Umbilical cord (tissue), 1 donor: ENCODE measurements at regions not wholly inside any gene's neighbourhood (a gene's known extent, or its start where the extent isn't known, plus 50 kb on each side); places are given as distances from the start of the nearest gene placed in this dataset.
"Not testable (repeated sequence)": the region's sequence is repeated elsewhere in the genome, so short reads cannot be mapped to it uniquely, and the experiment has no call there.

Experiments used
- DNase-seq: peaks from one replicate; pipeline ENCODE4 v3.0.0-alpha.2; 2015; ENCODE audit warnings: low spot score

DNA sequence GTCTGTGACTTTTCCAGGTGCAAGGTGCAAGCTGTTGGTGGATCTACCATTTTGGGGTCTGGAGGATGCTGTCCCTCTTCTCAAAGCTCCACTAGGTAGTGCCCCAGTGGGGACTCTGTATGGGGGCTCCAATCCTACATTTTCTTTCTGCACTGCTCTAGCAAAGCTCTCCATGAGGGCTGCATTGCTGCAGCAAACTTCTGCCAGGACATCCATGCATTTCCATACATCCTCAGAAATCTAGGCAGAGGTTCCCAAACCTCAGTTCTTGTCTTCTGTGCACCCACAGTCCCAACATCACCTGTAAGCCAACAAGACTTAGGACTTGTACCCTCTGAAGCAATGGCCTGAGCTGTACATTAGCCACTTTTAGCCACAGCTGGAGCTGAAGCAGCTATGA, 694.5 kb upstream of the BCHE start:
- no peak for DNase-seq

GRCh38 chr3:166527325-166527724, 690.1 kb upstream of the BCHE start:
- peak; percentile 12 for DNase-seq

DNA sequence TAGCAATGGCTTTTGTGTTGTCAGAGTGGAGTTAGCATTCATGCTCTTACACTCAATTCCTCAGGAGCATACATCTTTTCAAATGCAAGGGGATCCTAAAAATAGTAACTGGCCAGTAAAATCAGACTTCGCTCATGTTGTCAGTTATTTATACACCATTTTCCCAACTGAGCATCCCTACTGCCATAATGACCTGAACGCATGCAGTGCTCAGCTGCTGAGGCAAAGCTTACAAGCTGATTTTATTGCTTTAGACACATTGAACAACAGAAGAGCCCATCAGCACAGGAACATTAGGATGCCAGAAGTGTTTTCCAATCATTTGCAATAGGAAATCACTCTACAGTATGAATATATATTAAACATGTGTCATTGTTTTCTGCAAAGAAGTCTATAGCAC, 689.7 kb upstream of the BCHE start:
- DNase-seq, result no peak

- DNase-seq, result no peak
These were observed 684.8 kb upstream of the BCHE start for GRCh38 chr3:166522017-166522416.

DNA sequence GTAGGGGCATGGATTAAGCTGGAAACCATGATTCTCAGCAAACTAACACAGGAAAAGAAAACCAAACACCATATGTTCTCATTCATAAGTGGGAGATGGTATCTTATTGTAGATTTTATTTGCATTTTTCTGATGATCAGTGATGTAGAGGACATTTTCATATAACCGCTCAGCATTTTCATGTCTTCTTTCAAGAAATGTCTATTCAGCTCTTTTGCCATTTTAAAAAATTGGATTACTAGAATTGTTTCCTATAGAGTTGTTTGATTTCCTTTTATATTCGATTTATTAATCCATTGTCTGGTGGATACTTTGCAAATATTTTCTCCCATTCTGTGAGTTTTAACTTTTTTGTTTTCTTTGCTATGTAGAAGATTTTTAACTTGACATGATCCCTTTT, 682.2 kb upstream of the BCHE start:
- no peak for DNase-seq

DNA sequence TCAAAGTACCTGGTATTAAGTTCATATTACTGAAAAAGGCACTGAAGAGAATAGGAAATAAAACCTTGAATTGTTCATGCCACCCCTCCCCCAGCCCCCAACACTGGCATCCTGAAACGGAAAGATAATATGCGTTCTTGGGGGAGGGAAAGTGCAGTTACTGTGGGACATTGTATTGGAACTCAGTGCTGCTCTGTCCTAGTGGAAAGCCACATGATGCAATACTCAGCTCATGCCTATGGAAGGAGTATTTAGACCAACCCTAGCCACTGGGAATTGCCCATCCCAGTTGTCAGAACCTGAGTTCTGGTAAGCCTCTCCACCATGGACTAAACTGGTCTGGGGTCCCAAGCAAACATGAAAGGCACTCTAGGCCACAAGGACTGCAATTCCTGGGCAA, 680.8 kb upstream of the BCHE start:
- no peak for DNase-seq

DNA sequence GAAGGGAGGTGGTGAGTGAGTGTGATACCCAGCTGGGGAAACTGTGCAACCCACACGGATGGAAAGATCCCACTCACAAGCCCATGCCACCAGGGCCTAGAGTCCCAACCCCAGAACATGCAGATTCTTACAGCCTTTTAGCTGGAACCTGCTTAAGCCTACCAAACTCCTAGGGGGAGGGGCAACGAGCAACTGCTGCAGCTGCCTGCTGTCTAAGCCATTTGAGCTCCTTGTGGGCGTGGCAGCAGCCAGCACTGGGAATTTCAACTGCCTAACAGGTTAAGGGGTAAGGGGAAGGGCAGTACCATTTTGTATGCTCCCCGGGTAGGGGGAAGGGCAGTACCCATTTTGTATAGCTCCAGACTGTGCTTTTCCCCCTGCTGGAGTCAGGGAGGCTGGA, 673.2 kb upstream of the BCHE start:
- no peak for DNase-seq

DNA sequence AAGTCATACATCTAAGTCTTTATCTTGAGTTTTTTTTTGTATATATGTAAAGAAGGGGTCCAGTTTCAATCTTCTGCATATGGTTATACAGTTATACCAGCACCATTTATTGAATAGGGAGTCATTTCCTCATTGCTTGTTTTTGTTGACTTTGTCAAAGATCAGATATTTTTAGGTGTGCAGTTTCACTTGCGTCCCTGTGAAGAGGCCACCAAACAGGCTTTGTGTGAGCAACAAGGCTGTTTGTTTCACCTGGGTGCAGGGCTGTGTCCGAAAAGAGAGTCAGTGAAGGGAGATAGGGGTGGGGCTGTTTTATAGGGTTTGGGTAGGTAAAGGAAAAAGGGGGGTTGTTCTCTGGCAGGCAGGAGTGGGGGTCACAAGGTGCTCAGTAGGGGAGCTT, 663.2 kb upstream of the BCHE start:
- DNase-seq, result not testable (repeated sequence)

DNA sequence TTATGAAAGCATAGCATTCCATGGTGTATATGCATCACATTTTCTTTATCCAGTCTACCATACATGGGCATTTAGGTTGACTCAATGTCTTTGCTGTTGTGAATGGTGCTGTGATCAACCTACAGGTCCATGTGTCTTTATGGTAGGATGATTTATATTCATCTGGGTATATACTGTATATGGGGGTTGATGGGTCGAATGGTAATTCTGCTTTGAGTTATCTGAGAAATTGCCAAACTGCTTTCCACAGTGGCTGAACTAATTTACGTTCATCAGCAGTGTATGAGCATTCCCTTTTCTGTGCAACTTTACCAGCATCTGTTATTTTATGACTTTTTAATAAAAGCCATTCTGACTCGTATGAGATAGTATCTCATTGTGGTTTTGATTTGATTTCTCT, 662.4 kb upstream of the BCHE start:
- DNase-seq, result no peak

- peak; percentile 2 for DNase-seq
These were observed 661.2 kb upstream of the BCHE start for GRCh38 chr3:166498446-166498845.

- DNase-seq, result no peak
These were observed 652.6 kb upstream of the BCHE start for GRCh38 chr3:166489826-166490225.

- no peak for DNase-seq
These were observed 651.9 kb upstream of the BCHE start for GRCh38 chr3:166488977-166489672.

DNA sequence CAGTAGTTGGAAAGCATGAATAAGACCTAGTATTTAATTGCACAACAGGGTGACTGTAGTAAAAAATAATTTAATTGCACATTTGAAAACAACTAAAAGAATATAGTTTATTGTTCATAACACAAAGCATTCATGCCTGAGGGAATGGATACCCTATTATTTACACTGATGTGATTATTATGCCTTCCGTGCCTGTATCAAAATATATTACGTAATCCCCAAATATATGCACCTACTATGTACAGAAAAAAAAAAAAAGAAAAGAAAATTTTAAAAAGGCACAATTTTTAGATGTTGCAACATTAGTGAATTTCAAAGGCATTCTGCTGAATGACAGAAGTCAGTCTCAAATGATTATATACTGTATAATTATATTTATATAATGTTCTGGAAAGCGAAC, 647.2 kb upstream of the BCHE start:
- DNase-seq, result no peak

- DNase-seq, result no peak
These were observed 644.1 kb upstream of the BCHE start for GRCh38 chr3:166481340-166481739.

DNA sequence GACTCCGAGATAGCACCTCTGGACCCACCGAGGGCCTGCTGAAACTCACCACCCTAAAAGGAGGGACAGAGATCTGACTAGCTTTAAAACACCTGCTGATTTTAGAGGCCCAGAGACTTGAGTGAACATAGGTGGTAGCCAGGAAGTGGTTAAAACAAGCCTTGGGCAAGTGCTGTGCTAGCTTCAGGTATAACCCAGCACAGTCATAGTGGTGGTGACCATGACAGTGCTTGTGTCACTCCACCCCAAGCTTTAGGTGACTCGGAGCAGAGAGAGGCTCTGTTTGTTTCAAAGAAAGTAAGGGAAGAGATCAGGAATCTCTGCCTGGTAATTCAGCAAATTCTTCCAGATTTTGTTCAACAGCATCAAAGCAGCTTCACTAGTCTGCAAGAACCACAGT, 641.1 kb upstream of the BCHE start:
- no peak for DNase-seq

DNA sequence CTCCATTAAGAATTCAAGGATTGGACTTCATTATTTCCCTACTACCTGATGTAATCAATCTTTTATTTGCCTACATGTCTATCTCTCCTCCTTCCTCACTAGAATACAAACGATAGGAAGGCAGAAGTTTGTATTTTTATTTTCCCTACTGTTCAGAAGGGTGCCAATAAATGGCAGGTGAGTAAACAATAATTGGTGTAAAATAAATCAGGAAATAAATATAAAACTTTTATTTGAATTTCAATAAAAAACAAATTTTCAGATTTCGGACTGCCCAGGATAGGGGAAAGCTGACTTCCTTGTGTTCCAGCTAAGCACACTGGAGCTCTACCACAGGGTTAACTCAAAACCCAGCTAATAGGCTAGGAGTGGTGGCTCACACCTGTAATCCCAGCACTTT, 636.3 kb upstream of the BCHE start:
- no peak for DNase-seq

DNA sequence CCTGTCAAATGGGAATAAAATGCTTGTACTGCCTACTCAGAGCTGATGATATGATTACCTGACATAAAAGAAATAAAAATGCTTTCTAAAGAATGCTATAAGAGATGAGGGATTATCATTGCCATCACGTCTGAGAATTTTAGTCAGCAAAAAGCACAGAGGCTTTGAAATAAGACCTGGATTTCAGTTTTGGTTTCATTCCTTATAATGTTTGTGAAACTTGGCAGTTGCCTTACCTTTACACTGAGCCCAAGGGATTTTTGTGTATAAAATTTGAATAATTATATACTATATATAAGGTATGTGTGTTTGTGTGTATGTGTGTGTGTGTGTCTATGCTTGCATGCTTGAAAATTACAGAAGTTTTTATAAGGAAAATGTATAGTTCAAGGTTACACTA, 634.8 kb upstream of the BCHE start:
- peak; percentile 1 for DNase-seq

GRCh38 chr3:166471074-166471767, 634.0 kb upstream of the BCHE start:
- DNase-seq, result no peak

DNA sequence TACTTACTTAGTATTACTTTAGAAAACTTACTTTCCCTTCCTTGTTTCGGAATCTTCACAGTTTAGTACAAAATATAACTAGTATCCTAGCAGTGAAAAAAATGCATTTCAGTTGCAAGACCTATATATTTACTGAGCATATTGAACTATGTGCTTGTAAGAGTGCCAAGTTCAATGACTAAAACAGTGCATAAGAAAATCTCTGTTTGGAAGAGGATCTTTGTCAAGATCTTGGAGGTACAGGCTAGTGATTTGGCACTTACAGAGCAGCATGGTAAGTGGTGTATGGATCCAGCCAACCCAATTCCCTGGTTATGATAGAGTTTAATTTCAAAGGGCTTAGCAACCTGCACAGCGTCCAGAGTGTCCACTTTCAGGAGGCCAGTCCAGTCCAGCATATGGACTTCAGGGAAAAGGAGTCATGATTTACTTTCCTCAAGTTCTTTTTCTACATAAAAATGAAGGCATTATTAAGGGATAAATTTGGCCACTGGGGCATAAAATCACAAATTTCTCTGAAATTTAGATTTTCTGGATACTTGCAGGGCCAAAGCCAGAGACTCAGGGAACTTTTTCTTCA, 625.8 kb upstream of the BCHE start:
- no peak for DNase-seq

- DNase-seq, result no peak
These were observed 624.4 kb upstream of the BCHE start for GRCh38 chr3:166461626-166462025.

- DNase-seq, result no peak
These were observed 620.2 kb upstream of the BCHE start for GRCh38 chr3:166457382-166457781.

DNA sequence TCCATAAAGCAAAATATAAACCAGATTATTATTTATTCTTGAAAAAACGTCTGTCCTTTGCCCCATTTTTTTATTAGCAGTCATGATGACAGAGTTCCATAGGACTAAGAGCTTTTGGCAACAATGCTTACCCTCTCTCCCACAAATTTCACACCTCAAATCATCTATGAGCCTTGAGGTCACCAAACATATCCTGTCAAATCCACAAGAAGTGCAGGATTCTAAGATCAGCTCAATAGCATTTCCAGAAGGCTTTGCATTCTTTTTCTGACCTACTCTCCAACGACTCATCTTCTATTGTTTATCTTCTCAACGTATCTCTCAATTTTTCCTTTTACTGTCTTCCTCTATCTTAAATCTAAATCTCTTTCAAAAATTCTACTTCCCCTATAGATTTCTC, 619.1 kb upstream of the BCHE start:
- DNase-seq, result no peak

GRCh38 chr3:166455744-166456143, 618.5 kb upstream of the BCHE start:
- DNase-seq, result no peak
